Endodermal cell (in vitro differentiated cells): ENCODE measurements at regions not wholly inside any gene's neighbourhood (a gene's known extent, or its start where the extent isn't known, plus 50 kb on each side); places are given as distances from the start of the nearest gene placed in this dataset.

Experiments
- DNase-seq: peaks from one replicate; pipeline ENCODE4 v3.0.0-alpha.2; 2017
- H3K27ac ChIP-seq: 2 replicates; pipeline ENCODE4 v1.5.1; 2013; ENCODE audit warnings: mild to moderate bottlenecking, low read depth, low read length, moderate library complexity
- H3K27me3 ChIP-seq: 2 replicates; pipeline ENCODE4 v1.6.1; 2013; ENCODE audit warnings: mild to moderate bottlenecking, low read length, moderate library complexity; ENCODE audit not compliant: insufficient read depth, control insufficient read depth, poor library complexity, severe bottlenecking
- H3K36me3 ChIP-seq: 2 replicates; pipeline ENCODE4 v1.7.0; 2013; ENCODE audit warnings: mild to moderate bottlenecking, low read length, moderate library complexity; ENCODE audit not compliant: control insufficient read depth, insufficient read depth
- H3K4me1 ChIP-seq: one replicate; pipeline ENCODE4 v1.7.0; 2013; ENCODE audit warnings: low read length; ENCODE audit not compliant: control insufficient read depth, insufficient read depth
- H3K4me3 ChIP-seq: 2 replicates; pipeline ENCODE4 v1.5.1; 2013; ENCODE audit warnings: mild to moderate bottlenecking, low read length, moderate library complexity
- H3K9ac ChIP-seq: 2 replicates; pipeline ENCODE4 v1.6.1; 2013; ENCODE audit warnings: mild to moderate bottlenecking, low read length, moderate library complexity; ENCODE audit not compliant: poor library complexity, severe bottlenecking; ENCODE audit errors: extremely low read depth
- H3K9me3 ChIP-seq: 2 replicates; pipeline ENCODE4 v1.6.1; 2013; ENCODE audit warnings: mild to moderate bottlenecking, low read length, moderate library complexity; ENCODE audit not compliant: control insufficient read depth
- H3K27ac Mint-ChIP-seq: 2 replicates; pipeline ENCODE4 v1.8.0; 2020; ENCODE audit warnings: mixed read lengths
- H3K27me3 Mint-ChIP-seq: 2 replicates; pipeline ENCODE4 v1.8.0; 2021; ENCODE audit warnings: mild to moderate bottlenecking, mixed read lengths; ENCODE audit not compliant: insufficient read depth
- H3K36me3 Mint-ChIP-seq: 2 replicates; pipeline ENCODE4 v1.8.0; 2020; ENCODE audit warnings: low read depth, mixed read lengths
- H3K4me1 Mint-ChIP-seq: 2 replicates; pipeline ENCODE4 v1.8.0; 2020; ENCODE audit warnings: mixed read lengths
- H3K4me3 Mint-ChIP-seq: 2 replicates; pipeline ENCODE4 v1.8.0; 2020; ENCODE audit warnings: mild to moderate bottlenecking, moderate library complexity, mixed read lengths
- H3K9me3 Mint-ChIP-seq: 2 replicates; pipeline ENCODE4 v1.8.0; 2020; ENCODE audit warnings: mild to moderate bottlenecking, mixed read lengths
- WGBS, 2 experiments: methylation state at CpG; one replicate each; pipeline versions ENCODE4 v1.1.5 to v1.1.7; 2013; ENCODE audit warnings: missing lambda C conversion rate in 2 of 2, mixed read lengths in 1 of 2; ENCODE audit not compliant: insufficient coverage in 1 of 2, insufficient read length in 1 of 2; 5-methylcytosine and 5-hydroxymethylcytosine counted together
- TF ChIP-seq, protein P1 (sequence below): fragments of 200-600 bp; sonication (generic); conservative IDR thresholded peaks from 2 replicates; pipeline ENCODE4 v1.5.0; 2021; ENCODE audit warnings: antibody characterized with exemption, mild to moderate bottlenecking

DNA sequence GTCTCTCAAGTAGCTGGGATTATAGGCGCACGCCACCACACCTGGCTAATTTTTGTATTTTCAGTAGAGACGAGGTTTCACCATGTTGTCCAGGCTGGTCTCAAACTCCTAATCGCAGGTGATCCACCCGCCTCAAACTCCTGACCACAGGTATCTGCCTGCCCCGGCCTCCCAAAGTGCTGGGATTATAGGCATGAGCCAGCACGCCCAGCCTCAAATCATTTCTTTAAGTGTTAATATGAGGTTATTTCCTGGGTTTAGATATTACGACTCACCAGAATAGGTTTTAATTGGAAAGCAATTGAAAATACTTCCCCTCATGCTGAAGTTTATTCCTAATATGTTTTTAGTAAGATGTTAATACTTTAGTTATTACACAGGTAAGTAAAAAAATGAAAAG, 144.5 kb downstream of the NUFIP1 start:
- Histone ChIP-seq H3K27ac (no peak overlapping the region), H3K4me1 (no peaks in the 10 kb centered on the region), H3K9me3 (no peaks in the 10 kb centered on the region), H3K27me3 (no peaks in the 10 kb centered on the region), H3K36me3 (no peaks in the 10 kb centered on the region), H3K9ac (no peak overlapping the region), H3K4me3 (no peak overlapping the region)
- DNase-seq = no peak
- Mint-ChIP-seq H3K36me3 (no peaks in the 10 kb centered on the region), H3K4me3 (no peak overlapping the region), H3K27me3 (peaks cover 4% of the 10 kb centered on the region), H3K9me3 (no peaks in the 10 kb centered on the region), H3K27ac (no peak overlapping the region), H3K4me1 (no peaks in the 10 kb centered on the region)
- WGBS, 2 experiments = 93 to 94% methylated on average over 7 to 8 of the region's 8 CpGs
- TF ChIP-seq, protein P1, sequence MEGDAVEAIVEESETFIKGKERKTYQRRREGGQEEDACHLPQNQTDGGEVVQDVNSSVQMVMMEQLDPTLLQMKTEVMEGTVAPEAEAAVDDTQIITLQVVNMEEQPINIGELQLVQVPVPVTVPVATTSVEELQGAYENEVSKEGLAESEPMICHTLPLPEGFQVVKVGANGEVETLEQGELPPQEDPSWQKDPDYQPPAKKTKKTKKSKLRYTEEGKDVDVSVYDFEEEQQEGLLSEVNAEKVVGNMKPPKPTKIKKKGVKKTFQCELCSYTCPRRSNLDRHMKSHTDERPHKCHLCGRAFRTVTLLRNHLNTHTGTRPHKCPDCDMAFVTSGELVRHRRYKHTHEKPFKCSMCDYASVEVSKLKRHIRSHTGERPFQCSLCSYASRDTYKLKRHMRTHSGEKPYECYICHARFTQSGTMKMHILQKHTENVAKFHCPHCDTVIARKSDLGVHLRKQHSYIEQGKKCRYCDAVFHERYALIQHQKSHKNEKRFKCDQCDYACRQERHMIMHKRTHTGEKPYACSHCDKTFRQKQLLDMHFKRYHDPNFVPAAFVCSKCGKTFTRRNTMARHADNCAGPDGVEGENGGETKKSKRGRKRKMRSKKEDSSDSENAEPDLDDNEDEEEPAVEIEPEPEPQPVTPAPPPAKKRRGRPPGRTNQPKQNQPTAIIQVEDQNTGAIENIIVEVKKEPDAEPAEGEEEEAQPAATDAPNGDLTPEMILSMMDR = no peak

DNA sequence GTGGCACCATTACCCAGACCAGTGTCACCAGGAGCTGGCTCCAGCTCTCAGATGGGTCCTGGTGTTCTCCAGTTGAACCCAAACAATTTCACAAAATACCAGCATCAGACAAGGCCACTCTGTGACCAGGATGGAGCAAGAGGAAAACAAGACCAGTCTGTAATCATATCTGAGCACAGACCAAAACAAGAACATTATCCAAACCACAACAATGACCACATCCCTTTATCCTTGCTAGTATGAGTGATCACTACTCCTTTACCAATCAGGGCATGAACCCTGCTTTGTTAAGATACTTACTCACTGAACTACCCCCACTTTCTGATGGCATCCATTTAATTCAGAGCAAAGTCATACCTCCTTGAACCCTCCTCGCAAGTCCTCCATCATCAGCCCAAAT, 145.9 kb downstream of the NUFIP1 start:
- H3K9ac ChIP-seq = no peak overlapping the region
- Mint-ChIP-seq H3K27me3 (peaks cover 4% of the 10 kb centered on the region), H3K9me3 (no peaks in the 10 kb centered on the region), H3K4me1 (no peaks in the 10 kb centered on the region), H3K36me3 (no peaks in the 10 kb centered on the region), H3K27ac (no peak overlapping the region), H3K4me3 (no peak overlapping the region)
- TF ChIP-seq, protein P1 = no peak
- H3K27ac ChIP-seq = no peak overlapping the region
- no peaks in the 10 kb centered on the region for H3K9me3 ChIP-seq
- no peak for DNase-seq
- 97 to 100% methylated on average over 1 of the region's 1 CpG for WGBS, 2 experiments
- no peak overlapping the region for H3K4me3 ChIP-seq
- H3K36me3 ChIP-seq = no peaks in the 10 kb centered on the region
- no peaks in the 10 kb centered on the region for H3K27me3 ChIP-seq
- H3K4me1 ChIP-seq = no peaks in the 10 kb centered on the region

DNA sequence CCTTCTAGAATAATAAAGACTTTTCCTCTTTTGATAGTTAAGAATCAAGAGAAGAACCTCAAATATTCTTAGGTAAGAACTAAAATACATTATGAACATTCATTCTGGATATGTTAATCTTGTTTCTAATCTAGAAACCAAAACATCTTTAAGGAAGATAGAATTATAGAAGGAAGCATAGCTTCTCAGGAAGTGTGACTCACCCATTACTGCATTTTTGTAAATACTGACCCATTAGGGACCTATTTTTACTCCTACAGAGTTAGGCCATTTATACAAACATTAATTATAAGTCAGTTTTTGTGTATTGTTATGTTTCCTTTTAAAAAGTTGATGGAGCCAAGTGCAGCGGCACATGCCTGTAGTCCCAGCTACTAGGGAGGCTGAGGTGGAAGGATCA, 147.1 kb downstream of the NUFIP1 start:
- no peak overlapping the region for H3K4me3 ChIP-seq
- H3K36me3 Mint-ChIP-seq = no peaks in the 10 kb centered on the region
- H3K4me3 Mint-ChIP-seq = no peak overlapping the region
- H3K36me3 ChIP-seq = no peaks in the 10 kb centered on the region
- no peaks in the 10 kb centered on the region for H3K27me3 ChIP-seq
- no peaks in the 10 kb centered on the region for H3K4me1 Mint-ChIP-seq
- H3K4me1 ChIP-seq = no peaks in the 10 kb centered on the region
- no peak for DNase-seq
- WGBS, 2 experiments = 90 to 95% methylated on average over 1 of the region's 1 CpG
- no peak overlapping the region for H3K9ac ChIP-seq
- no peak overlapping the region for H3K27ac ChIP-seq
- TF ChIP-seq, protein P1 = no peak
- H3K9me3 Mint-ChIP-seq = no peaks in the 10 kb centered on the region
- no peaks in the 10 kb centered on the region for H3K9me3 ChIP-seq
- no peak overlapping the region for H3K27ac Mint-ChIP-seq
- H3K27me3 Mint-ChIP-seq = peaks cover 4% of the 10 kb centered on the region
